NB4 (cell line): ENCODE measurements at regions not wholly inside any gene's neighbourhood (a gene's known extent, or its start where the extent isn't known, plus 50 kb on each side); places are given as distances from the start of the nearest gene placed in this dataset.

Experiments used
- CTCF ChIP-seq: IDR thresholded peaks from one replicate; pipeline ENCODE4 v1.5.1; 2012; ENCODE audit warnings: low read depth, low read length
- MAX ChIP-seq: IDR thresholded peaks from 2 replicates; pipeline ENCODE4 v1.6.1; 2011; ENCODE audit warnings: low read depth, low read length

GRCh38 chr6:125568609-125569008 lies 180.8 kb upstream of the HEY2 start:
- TF ChIP-seq CTCF (no peak), MAX (no peak)
